Mucosa of descending colon (tissue), 3 donors: ENCODE measurements at regions not wholly inside any gene's neighbourhood (a gene's known extent, or its start where the extent isn't known, plus 50 kb on each side); places are given as distances from the start of the nearest gene placed in this dataset.
"Not testable (repeated sequence)": the region's sequence is repeated elsewhere in the genome, so short reads cannot be mapped to it uniquely, and the experiment has no call there.

Experiments used
- ATAC-seq: fragments of 200-7000 bp; cut with Tn5 transposase; one replicate; pipeline ENCODE4 v1.9.1; 2020; ENCODE audit warnings: mild to moderate bottlenecking, moderate library complexity
- DNase-seq, 3 donors: peaks; one replicate each; pipeline ENCODE4 v3.0.0-alpha.2; 2020
- H3K36me3 ChIP-seq: fragments of 200-600 bp; one replicate; pipeline ENCODE4 v1.8.0; 2021; ENCODE audit warnings: low read depth, mild to moderate bottlenecking
- H3K4me1 ChIP-seq: fragments of 200-600 bp; one replicate; pipeline ENCODE4 v1.8.0; 2021; ENCODE audit warnings: low read depth, mild to moderate bottlenecking
- H3K4me3 ChIP-seq: fragments of 200-600 bp; one replicate; pipeline ENCODE4 v1.8.0; 2021; ENCODE audit warnings: mild to moderate bottlenecking
- H3K9me3 ChIP-seq: fragments of 200-600 bp; one replicate; pipeline ENCODE4 v1.8.0; 2021; ENCODE audit warnings: mild to moderate bottlenecking
- intact Hi-C, 2 donors: fragments of 100-400 bp; cut with DNase I in 1 of 2; cut with micrococcal nuclease in 1 of 2; formaldehyde crosslinking; loops; one replicate each; pipeline versions ENCODE4 v1.11.0 to v1.11.1; 2022; cut with DNase I, micrococcal nuclease
- TF ChIP-seq, protein P1 (sequence below): fragments of 200-600 bp; IDR thresholded peaks from one replicate; pipeline ENCODE4 v1.8.0; 2022; ENCODE audit warnings: antibody characterized with exemption, mild to moderate bottlenecking
- donor health status: DM: no; HTN: no; CAD: no; lungs with moderate emphysema.
- donor health status: DM: no; HTN: no; CAD: no.
- donor health status: DM: no; HTN: yes; CAD: no.

DNA sequence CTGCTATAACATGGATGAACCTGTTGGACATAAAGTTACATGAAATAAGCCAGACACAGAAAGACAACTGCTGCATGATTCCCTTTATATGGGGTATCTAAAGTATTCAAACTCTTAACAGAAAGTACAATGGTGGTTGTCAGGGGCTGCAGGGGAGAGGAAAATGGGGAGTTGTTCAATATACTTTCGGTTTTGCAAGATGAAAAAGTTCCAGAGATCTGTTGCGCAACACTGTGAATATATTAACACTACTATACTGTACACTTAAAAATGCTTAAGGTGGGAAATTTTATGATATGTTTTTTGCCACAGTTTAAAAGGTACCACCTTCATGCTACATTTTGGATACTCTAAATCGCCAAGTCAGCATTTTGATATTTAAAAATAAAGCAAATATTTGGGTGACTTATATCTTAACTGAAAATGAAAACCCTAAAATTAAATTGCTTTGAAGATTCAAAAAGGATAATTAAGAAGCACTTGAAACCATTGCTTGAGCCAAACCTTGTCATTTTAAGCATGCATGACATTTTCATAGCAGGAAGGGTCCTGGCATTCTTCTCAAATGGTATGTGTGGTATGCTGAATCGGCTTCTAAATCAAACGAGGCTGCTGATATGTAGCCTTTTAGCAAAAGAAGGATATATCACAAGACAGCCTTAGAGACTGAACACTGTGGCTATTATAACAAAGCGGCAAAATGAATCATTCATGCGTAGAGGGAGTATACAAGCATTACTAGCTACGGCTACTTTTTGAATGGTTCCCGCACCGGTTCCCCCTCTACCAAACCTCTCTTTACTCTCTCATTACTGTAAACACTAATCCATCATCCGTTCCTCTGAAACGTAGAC lies 607.1 kb upstream of the DIPK2B start:
- intact Hi-C loops = no loop called here
- no peaks in the 10 kb centered on the region for H3K9me3 ChIP-seq
- DNase-seq = no peak
- ATAC-seq = no peak
- no peaks in the 10 kb centered on the region for H3K36me3 ChIP-seq
- H3K4me3 ChIP-seq = no peak overlapping the region
- TF ChIP-seq, protein P1, sequence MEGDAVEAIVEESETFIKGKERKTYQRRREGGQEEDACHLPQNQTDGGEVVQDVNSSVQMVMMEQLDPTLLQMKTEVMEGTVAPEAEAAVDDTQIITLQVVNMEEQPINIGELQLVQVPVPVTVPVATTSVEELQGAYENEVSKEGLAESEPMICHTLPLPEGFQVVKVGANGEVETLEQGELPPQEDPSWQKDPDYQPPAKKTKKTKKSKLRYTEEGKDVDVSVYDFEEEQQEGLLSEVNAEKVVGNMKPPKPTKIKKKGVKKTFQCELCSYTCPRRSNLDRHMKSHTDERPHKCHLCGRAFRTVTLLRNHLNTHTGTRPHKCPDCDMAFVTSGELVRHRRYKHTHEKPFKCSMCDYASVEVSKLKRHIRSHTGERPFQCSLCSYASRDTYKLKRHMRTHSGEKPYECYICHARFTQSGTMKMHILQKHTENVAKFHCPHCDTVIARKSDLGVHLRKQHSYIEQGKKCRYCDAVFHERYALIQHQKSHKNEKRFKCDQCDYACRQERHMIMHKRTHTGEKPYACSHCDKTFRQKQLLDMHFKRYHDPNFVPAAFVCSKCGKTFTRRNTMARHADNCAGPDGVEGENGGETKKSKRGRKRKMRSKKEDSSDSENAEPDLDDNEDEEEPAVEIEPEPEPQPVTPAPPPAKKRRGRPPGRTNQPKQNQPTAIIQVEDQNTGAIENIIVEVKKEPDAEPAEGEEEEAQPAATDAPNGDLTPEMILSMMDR = no peak
- H3K4me1 ChIP-seq = no peaks in the 10 kb centered on the region

DNA sequence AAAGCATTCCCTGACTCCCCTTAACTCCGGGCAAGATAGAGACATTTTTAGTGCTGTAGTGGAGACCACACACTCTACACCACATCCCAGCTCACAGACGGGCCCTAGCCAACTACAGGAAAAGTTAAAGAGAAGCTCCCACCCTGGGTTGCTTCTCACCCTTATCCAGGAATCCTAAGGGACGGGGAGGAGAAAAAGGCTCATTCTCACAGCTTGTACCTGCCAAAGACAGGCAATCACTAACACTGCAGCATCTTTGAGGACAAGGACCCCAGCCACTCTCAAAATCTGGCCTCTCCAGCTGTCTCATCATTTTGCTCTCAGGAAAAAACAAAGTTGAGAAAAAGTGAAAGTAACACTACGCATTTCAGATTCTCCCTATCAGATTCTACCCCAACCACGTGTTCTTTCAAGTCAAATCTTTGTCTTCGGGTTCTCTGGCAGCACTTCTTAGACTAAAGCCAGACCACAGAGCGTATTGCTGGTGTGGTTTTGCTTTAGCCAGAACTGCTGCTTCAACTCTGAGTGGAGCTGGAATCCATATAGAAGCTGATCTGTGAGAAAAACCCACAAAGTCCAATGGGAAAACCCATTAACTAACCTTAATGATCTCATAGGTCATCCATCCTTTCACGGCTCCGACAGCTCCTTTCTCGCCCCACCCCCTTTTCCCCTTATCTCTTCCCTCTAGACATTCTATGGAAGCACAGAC lies 605.9 kb upstream of the DIPK2B start:
- peak; percentile 65 for ATAC-seq

DNA sequence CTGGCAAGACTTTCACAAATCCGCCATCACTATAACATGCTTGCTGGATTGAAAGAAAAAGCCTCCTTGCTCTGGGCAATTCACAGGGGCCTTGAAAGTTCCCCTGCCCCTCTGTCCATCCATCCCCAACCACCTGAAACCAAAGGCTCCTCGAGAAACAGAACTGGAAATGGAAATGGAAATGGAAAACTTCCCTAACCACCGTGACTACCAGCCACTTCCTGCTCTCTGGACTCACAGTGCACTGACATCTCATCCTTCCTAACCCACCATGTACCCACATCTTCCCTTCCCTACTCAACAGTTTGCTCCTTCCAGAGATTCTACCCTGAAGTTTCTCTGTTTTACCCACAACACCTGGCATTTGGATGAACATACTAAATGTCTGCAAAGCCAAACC lies 603.6 kb upstream of the DIPK2B start:
- no peaks in the 10 kb centered on the region for H3K9me3 ChIP-seq
- no peaks in the 10 kb centered on the region for H3K4me1 ChIP-seq
- no peaks in the 10 kb centered on the region for H3K36me3 ChIP-seq
- DNase-seq (no peak), ATAC-seq (no peak)
- TF ChIP-seq, protein P1 = no peak
- intact Hi-C loops = no loop called here
- no peak overlapping the region for H3K4me3 ChIP-seq

More for the DNA sequence above, 605.9 kb upstream of the DIPK2B start:
- Histone ChIP-seq H3K9me3 (no peaks in the 10 kb centered on the region), H3K36me3 (no peaks in the 10 kb centered on the region), H3K4me1 (no peaks in the 10 kb centered on the region), H3K4me3 (no peak overlapping the region)
- intact Hi-C loops = no loop called here
- DNase-seq = peak in 1 of 3 donors; percentile 11
- TF ChIP-seq, protein P1 = no peak

DNA sequence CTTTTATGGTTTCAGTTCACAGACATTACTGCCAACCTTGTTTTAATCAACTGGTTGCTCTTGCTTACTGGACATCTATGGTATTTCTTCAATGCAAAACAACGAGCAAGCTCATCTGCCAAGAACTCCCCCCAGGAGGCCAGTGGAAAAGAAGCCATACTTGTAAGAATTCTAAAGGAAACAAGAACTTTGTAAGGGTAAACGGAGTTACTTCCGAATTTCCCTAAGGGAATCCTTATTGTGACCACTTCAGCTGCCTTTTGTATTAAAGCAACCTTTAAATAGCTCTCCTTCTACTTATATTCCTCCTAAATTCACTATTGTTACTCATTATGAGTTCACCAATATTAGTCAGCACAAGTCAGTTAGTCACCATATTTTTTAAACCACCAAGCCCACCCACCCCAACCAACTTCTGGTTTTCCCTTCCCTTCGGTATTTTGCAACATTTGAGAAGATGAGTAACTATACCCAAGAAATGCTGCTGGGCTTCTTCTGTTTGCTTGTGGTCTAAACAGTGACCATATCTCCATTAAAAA lies 602.8 kb upstream of the DIPK2B start:
- intact Hi-C loops = no loop called here
- TF ChIP-seq, protein P1 = no peak
- H3K4me3 ChIP-seq = no peak overlapping the region
- H3K36me3 ChIP-seq = no peaks in the 10 kb centered on the region
- ATAC-seq (peak; percentile 13), DNase-seq (no peak)
- no peaks in the 10 kb centered on the region for H3K4me1 ChIP-seq
- no peaks in the 10 kb centered on the region for H3K9me3 ChIP-seq

DNA sequence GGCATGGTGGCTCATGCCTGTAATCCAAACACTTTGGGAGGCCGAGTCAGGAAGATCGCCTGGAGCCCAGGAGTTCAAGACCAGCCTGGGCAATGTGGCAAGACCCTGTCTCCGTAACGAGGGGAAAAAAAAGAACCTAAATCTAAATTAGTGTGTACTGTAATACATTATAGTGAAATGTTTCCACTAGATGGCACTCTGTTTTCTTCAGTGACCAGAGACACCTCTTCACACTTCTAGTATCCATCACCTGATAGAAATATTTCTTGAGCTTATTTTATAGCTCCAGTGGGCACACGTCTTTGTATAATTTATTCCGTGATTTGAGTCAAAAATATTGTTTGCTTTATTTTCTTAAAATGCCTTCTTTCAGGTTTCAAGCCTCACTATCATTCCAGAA lies 600.9 kb upstream of the DIPK2B start:
- TF ChIP-seq, protein P1 = no peak
- Histone ChIP-seq H3K4me3 (no peak overlapping the region), H3K9me3 (no peaks in the 10 kb centered on the region), H3K4me1 (no peaks in the 10 kb centered on the region), H3K36me3 (no peaks in the 10 kb centered on the region)
- DNase-seq (no peak), ATAC-seq (peak; percentile 61)
- intact Hi-C loops = no loop called here

DNA sequence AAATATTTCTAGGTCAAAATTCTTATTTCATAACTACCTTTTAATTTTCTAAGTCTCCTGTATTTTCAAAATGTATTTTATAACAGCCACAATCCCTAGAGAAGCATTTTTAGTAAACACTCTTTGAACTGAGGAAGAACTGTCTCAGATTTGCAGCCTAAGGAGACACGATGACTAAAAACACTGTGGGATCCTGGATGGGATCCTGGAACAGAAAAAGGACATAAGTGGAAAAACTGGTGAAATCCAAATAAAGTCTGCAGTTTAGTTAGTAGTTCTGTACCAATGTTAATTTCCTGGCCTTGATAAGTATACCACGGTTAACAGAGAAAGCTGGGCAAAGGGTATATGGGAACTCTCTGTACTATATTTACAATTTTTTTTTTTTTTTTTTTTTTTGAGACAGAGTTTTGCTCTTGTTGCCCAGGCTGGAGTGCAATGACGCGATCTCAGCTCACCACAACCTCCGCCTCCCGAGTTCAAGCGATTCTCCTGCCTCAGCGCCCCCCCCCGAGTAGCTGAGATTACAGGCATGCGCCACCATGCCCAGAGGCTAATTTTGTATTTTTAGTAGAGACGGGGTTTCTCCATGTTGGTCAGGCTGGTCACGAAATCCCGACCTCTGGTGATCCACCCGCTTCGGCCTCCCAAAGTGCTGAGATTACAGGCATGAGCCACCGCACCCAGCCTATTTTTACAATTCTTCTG lies 600.2 kb upstream of the DIPK2B start:
- H3K9me3 ChIP-seq, ATAC-seq, H3K36me3 ChIP-seq, intact Hi-C loops, H3K4me3 ChIP-seq, H3K4me1 ChIP-seq: not testable (repeated sequence)
- DNase-seq = peak in 1 of 3 donors; percentile 19
